ENCODE measurements at regions not wholly inside any gene's neighbourhood (a gene's known extent, or its start where the extent isn't known, plus 50 kb on each side); places are given as distances from the start of the nearest gene placed in this dataset.

- no peak for TF ChIP-seq CTCF (IDR thresholded peaks at IDR 0.05; ENCODE audit: borderline replicate concordance, insufficient read depth, low read depth, low read length)
- no peak overlapping the region for H3K4me3 ChIP-seq (ENCODE audit: low read depth, low read length)
Observed at GRCh38 chr20:57004951-57005933, 261.2 kb downstream of the BMP7 start.

GRCh38 chr20:57006411-57007170, 259.9 kb downstream of the BMP7 start:
- no peak overlapping the region for H3K4me3 ChIP-seq (ENCODE audit: low read depth, low read length)
- no peak for TF ChIP-seq CTCF (IDR thresholded peaks at IDR 0.05; ENCODE audit: borderline replicate concordance, insufficient read depth, low read depth, low read length)

GRCh38 chr20:57007171-57007540, 259.3 kb downstream of the BMP7 start:
- H3K4me3 ChIP-seq (ENCODE audit: low read depth, low read length) = no peak overlapping the region
- no peak for TF ChIP-seq CTCF (IDR thresholded peaks at IDR 0.05; ENCODE audit: borderline replicate concordance, insufficient read depth, low read depth, low read length)

GRCh38 chr20:57008217-57008616, 258.2 kb downstream of the BMP7 start:
- no peak overlapping the region for H3K4me3 ChIP-seq (ENCODE audit: low read depth, low read length)
- no peak for TF ChIP-seq CTCF (IDR thresholded peaks at IDR 0.05; ENCODE audit: borderline replicate concordance, insufficient read depth, low read depth, low read length)

- no peak overlapping the region for H3K4me3 ChIP-seq (ENCODE audit: low read depth, low read length)
- no peak for TF ChIP-seq CTCF (IDR thresholded peaks at IDR 0.05; ENCODE audit: borderline replicate concordance, insufficient read depth, low read depth, low read length)
Observed at GRCh38 chr20:57009355-57009754, 257.1 kb downstream of the BMP7 start.

- no peak for TF ChIP-seq CTCF (IDR thresholded peaks at IDR 0.05; ENCODE audit: borderline replicate concordance, insufficient read depth, low read depth, low read length)
- no peak overlapping the region for H3K4me3 ChIP-seq (ENCODE audit: low read depth, low read length)
Observed at GRCh38 chr20:57009775-57010174, 256.7 kb downstream of the BMP7 start.
